Neuronal stem cell (in vitro differentiated cells): ENCODE measurements at regions not wholly inside any gene's neighbourhood (a gene's known extent, or its start where the extent isn't known, plus 50 kb on each side); places are given as distances from the start of the nearest gene placed in this dataset.

Experiments
- DNase-seq: peaks from one replicate; pipeline ENCODE4 v3.0.0-alpha.2; 2013; ENCODE audit warnings: low spot score
- H2AFZ ChIP-seq: one replicate; pipeline ENCODE4 v1.6.1; 2013; ENCODE audit warnings: mild to moderate bottlenecking, low read length, inconsistent platforms
- H2AK5ac ChIP-seq: 2 replicates; pipeline ENCODE4 v1.6.1; 2013; ENCODE audit warnings: low read depth, mild to moderate bottlenecking, inconsistent platforms, low read length, moderate library complexity, mixed read lengths
- H2BK120ac ChIP-seq: 2 replicates; pipeline ENCODE4 v1.6.1; 2013; ENCODE audit warnings: low read depth, mild to moderate bottlenecking, inconsistent platforms, low read length, moderate library complexity, mixed read lengths
- H2BK12ac ChIP-seq: one replicate; pipeline ENCODE4 v1.6.1; 2013; ENCODE audit warnings: low read length, inconsistent platforms
- H2BK15ac ChIP-seq: 2 replicates; pipeline ENCODE4 v1.6.1; 2013; ENCODE audit warnings: mild to moderate bottlenecking, low read length, inconsistent platforms, mixed read lengths
- H2BK5ac ChIP-seq: one replicate; pipeline ENCODE4 v1.6.1; 2013; ENCODE audit warnings: inconsistent platforms, mild to moderate bottlenecking, low read length, moderate library complexity
- H3K14ac ChIP-seq: one replicate; pipeline ENCODE4 v1.6.1; 2013; ENCODE audit warnings: low read length, inconsistent platforms
- H3K18ac ChIP-seq: 2 replicates; pipeline ENCODE4 v1.6.1; 2013; ENCODE audit warnings: low read length, inconsistent platforms
- H3K23ac ChIP-seq: 2 replicates; pipeline ENCODE4 v1.6.1; 2013; ENCODE audit warnings: low read depth, mild to moderate bottlenecking, mixed read lengths, low read length, inconsistent platforms; ENCODE audit not compliant: poor library complexity
- H3K27ac ChIP-seq: replicated peaks from 3 replicates; pipeline ENCODE4 v1.5.1; 2013; ENCODE audit warnings: low read length, inconsistent platforms
- H3K27me3 ChIP-seq, 3 experiments: 2 replicates each; pipeline ENCODE4 v1.6.1; 2013; ENCODE audit warnings: low read length in 3 of 3, mild to moderate bottlenecking in 2 of 3, inconsistent platforms in 1 of 3, low read depth in 1 of 3, mixed read lengths in 1 of 3, moderate library complexity in 1 of 3; ENCODE audit not compliant: control insufficient read depth in 3 of 3, insufficient read depth in 3 of 3
- H3K36me3 ChIP-seq, 2 donors: replicated peaks in 1 of 2; 2 replicates each; pipeline ENCODE4 v1.6.1; 2013; ENCODE audit warnings: low read length in 2 of 2; ENCODE audit not compliant: control insufficient read depth in 2 of 2, insufficient read depth in 2 of 2
- H3K4ac ChIP-seq: 2 replicates; pipeline ENCODE4 v1.6.1; 2013; ENCODE audit warnings: inconsistent platforms, mild to moderate bottlenecking, low read length, moderate library complexity
- H3K4me1 ChIP-seq, 2 donors: 1 replicate in 1 of 2; 2 replicates in 1 of 2; pipeline ENCODE4 v1.6.1; 2013; ENCODE audit warnings: low read length in 2 of 2, low read depth in 1 of 2; ENCODE audit not compliant: control insufficient read depth in 2 of 2, insufficient read depth in 1 of 2
- H3K4me2 ChIP-seq: one replicate; pipeline ENCODE4 v1.6.1; 2013; ENCODE audit warnings: mild to moderate bottlenecking, low read length, inconsistent platforms; ENCODE audit not compliant: insufficient read depth, poor library complexity, severe bottlenecking
- H3K4me3 ChIP-seq, 2 donors: 2 replicates each; pipeline ENCODE4 v1.5.1; 2013; ENCODE audit warnings: low read length in 2 of 2, mild to moderate bottlenecking in 2 of 2, inconsistent platforms in 1 of 2, moderate library complexity in 1 of 2
- H3K79me1 ChIP-seq: one replicate; pipeline ENCODE4 v1.6.1; 2013; ENCODE audit warnings: low read depth, mild to moderate bottlenecking, inconsistent platforms, low read length, moderate library complexity
- H3K9ac ChIP-seq: one replicate; pipeline ENCODE4 v1.6.1; 2013; ENCODE audit warnings: mild to moderate bottlenecking, low read depth, low read length, inconsistent platforms; ENCODE audit not compliant: poor library complexity
- H3K9me3 ChIP-seq, 2 donors: replicated peaks in 1 of 2; 2 replicates each; pipeline versions ENCODE3 to v1.6.1; 2013; ENCODE audit warnings: low read length in 2 of 2, mild to moderate bottlenecking in 2 of 2, inconsistent platforms in 1 of 2, low read depth in 1 of 2, mixed read lengths in 1 of 2, moderate library complexity in 1 of 2; ENCODE audit not compliant: control insufficient read depth in 2 of 2, insufficient read depth in 1 of 2
- H4K8ac ChIP-seq: one replicate; pipeline ENCODE4 v1.6.1; 2013; ENCODE audit warnings: low read depth, mild to moderate bottlenecking, inconsistent platforms, low read length, moderate library complexity
- H4K91ac ChIP-seq: one replicate; pipeline ENCODE4 v1.6.1; 2013; ENCODE audit warnings: low read length, low read depth, mild to moderate bottlenecking, inconsistent platforms; ENCODE audit not compliant: poor library complexity
- WGBS, 2 donors: extraction: QIAGEN DNeasy Blood & Tissue Kit; methylation state at CpG; one replicate each; pipeline ENCODE4 v1.1.7; 2013; ENCODE audit warnings: missing lambda C conversion rate in 2 of 2, mixed read lengths in 1 of 2; ENCODE audit not compliant: insufficient read length in 2 of 2, insufficient replicate concordance in 1 of 2; ENCODE audit errors: extremely low coverage in 2 of 2; 5-methylcytosine and 5-hydroxymethylcytosine counted together

DNA sequence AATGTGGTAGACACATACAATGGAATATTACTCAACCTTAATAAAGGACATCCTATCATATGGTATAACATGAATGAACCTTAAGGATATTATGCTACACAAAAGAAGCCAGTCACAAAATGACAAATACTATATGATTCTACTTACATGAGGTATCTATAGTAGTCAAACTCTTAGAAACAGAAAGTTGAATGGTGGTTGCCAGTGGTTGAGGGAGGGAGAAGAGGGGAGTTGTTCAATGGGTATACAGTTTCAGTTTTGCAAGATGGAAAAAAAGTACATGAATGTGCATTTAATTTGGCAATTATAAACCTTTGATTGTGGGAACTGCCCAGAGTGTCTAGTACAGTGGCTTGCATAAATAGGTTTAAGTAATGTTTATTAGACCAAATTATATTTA, 473.3 kb upstream of the ZNF608 start:
- Histone ChIP-seq H3K4me2 (no peak overlapping the region), H3K14ac (no peak overlapping the region), H3K23ac (no peak overlapping the region), H2BK120ac (no peak overlapping the region), H3K27me3 (no peaks in the 10 kb centered on the region), H3K79me1 (no peaks in the 10 kb centered on the region), H3K36me3 (no peaks in the 10 kb centered on the region), H3K9me3 (peaks cover 0 to 3% of the 10 kb centered on the region in 2 donors), H4K91ac (no peak overlapping the region), H2BK5ac (no peak overlapping the region), H3K18ac (no peak overlapping the region), H4K8ac (no peak overlapping the region), H3K9ac (no peak overlapping the region), H3K4ac (no peak overlapping the region), H2AK5ac (no peak overlapping the region), H3K4me3 (no peak overlapping the region), H2BK12ac (no peak overlapping the region), H3K4me1 (peaks cover 0 to 4% of the 10 kb centered on the region in 2 donors), H2AFZ (no peak overlapping the region), H3K27ac (no peak overlapping the region), H2BK15ac (no peak overlapping the region)
- DNase-seq = no peak

DNA sequence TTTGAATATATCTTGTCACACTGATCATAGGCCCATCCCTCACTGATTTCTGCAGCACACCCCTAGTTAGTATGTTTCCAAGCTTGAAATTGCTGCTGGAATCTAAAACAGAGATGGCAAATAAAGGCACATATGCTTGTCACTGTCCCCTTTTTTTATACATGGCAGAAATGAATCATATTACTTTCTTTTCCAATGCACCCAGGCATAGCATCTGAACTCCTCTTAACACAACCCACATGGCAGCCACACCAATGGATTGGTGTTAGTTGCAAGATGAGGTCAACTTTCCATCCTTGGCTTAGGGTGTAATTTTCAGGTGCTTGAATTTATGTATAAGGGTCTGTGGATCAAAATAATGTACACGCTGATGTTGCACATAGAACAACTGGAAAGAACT, 473.8 kb upstream of the ZNF608 start:
- Histone ChIP-seq H2BK15ac (no peak overlapping the region), H3K4me1 (peaks cover under 1 to 4% of the 10 kb centered on the region in 2 donors), H3K9ac (no peak overlapping the region), H3K4ac (no peak overlapping the region), H3K14ac (no peak overlapping the region), H3K4me2 (no peak overlapping the region), H4K91ac (no peak overlapping the region), H2AK5ac (no peak overlapping the region), H2BK120ac (no peak overlapping the region), H2BK5ac (no peak overlapping the region), H3K79me1 (no peaks in the 10 kb centered on the region), H3K27me3 (no peaks in the 10 kb centered on the region), H4K8ac (no peak overlapping the region), H3K18ac (no peak overlapping the region), H2AFZ (no peak overlapping the region), H3K4me3 (no peak overlapping the region), H3K36me3 (no peaks in the 10 kb centered on the region), H3K27ac (no peak overlapping the region), H3K23ac (no peak overlapping the region), H2BK12ac (no peak overlapping the region), H3K9me3 (peaks cover 0 to 3% of the 10 kb centered on the region in 2 donors)
- DNase-seq = no peak
- no CpG with 5 or more reads among the region's 1 CpG for WGBS, 2 donors

DNA sequence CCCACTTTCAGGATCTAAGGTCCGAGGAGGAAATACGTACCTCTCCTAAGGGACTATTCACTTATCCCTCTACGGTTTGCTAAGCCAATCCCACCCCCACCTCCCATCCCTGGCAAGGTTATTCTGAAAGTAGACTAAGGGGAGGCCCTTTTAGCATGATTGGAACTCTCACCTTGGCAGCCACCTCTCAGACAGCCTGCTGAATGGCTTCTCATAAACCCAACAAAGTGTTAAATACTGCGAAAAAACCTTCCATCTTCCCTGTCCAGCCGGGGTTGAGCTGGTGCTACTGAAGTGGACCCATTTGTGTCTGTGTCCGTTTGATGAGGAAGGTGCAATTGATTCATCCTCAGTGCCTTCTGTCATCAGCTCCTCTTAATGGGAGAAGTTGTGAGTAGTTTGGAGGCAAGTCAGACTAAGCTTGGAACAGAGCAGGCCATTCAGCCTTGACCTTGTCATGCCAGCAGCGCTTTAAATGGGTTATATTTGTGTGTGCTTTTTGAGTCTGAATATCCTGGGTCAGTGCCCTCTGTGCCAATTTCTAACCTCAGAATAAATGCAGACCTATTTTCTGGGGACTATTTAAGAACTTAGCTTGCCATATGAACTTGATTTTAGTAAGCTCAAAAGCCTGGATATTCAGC, 476.3 kb upstream of the ZNF608 start:
- no peak overlapping the region for H2AK5ac ChIP-seq
- no peak overlapping the region for H2BK15ac ChIP-seq
- H4K91ac ChIP-seq = no peak overlapping the region
- no peak overlapping the region for H2AFZ ChIP-seq
- H3K27ac ChIP-seq = no peak overlapping the region
- no peaks in the 10 kb centered on the region for H3K36me3 ChIP-seq
- no peak overlapping the region for H3K23ac ChIP-seq
- no CpG with 5 or more reads among the region's 7 CpGs for WGBS, 2 donors
- no peak overlapping the region for H3K4ac ChIP-seq
- no peaks in the 10 kb centered on the region for H3K27me3 ChIP-seq
- H3K4me1 ChIP-seq = peaks cover 3 to 4% of the 10 kb centered on the region in 2 donors
- H3K79me1 ChIP-seq = no peaks in the 10 kb centered on the region
- no peak overlapping the region for H2BK12ac ChIP-seq
- no peak overlapping the region for H3K4me3 ChIP-seq
- H4K8ac ChIP-seq = no peak overlapping the region
- DNase-seq = no peak
- H3K9me3 ChIP-seq = peaks cover 0 to under 1% of the 10 kb centered on the region in 2 donors
- no peak overlapping the region for H2BK5ac ChIP-seq
- H3K4me2 ChIP-seq = no peak overlapping the region
- H3K9ac ChIP-seq = no peak overlapping the region
- no peak overlapping the region for H2BK120ac ChIP-seq
- H3K18ac ChIP-seq = peak overlapping the region; percentile 6
- H3K14ac ChIP-seq = no peak overlapping the region

DNA sequence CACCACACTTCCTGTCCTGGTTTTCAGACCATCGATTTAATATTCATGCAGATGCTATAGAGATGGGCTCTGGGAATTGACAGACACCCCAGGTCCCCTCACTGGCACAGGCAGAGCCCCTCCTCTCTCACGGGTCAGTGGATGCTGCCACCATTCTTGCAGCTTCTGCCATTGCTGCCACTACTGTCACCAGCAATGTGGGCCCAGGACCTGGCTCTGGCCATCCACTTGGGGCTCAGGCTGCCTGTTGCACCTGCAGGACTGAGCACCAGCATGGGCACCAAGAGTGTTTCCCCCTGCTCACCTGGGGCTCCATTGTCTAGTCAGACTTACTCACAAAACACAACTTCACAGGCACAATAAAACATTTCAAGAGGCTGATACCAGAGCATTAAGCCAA, 479.0 kb upstream of the ZNF608 start:
- no peaks in the 10 kb centered on the region for H3K9me3 ChIP-seq
- H4K8ac ChIP-seq = no peak overlapping the region
- H3K14ac ChIP-seq = no peak overlapping the region
- no peaks in the 10 kb centered on the region for H3K36me3 ChIP-seq
- no peak overlapping the region for H3K4me3 ChIP-seq
- no peak overlapping the region for H3K9ac ChIP-seq
- peak overlapping the region; percentile 91 for H3K18ac ChIP-seq
- H2BK12ac ChIP-seq = no peak overlapping the region
- H3K4ac ChIP-seq = no peak overlapping the region
- H2BK5ac ChIP-seq = no peak overlapping the region
- H3K27me3 ChIP-seq = no peaks in the 10 kb centered on the region
- no peak overlapping the region for H2BK120ac ChIP-seq
- WGBS, 2 donors = no CpG with 5 or more reads among the region's 2 CpGs
- H3K4me1 ChIP-seq = peaks cover 3 to 4% of the 10 kb centered on the region in 2 donors
- no peak overlapping the region for H3K27ac ChIP-seq
- H3K79me1 ChIP-seq = no peaks in the 10 kb centered on the region
- H2AK5ac ChIP-seq = peak overlapping the region; percentile 20
- no peak for DNase-seq
- H4K91ac ChIP-seq = no peak overlapping the region
- H3K4me2 ChIP-seq = no peak overlapping the region
- no peak overlapping the region for H3K23ac ChIP-seq
- no peak overlapping the region for H2BK15ac ChIP-seq
- H2AFZ ChIP-seq = peak overlapping the region; percentile 5
